MM.1S (cell line): ENCODE measurements at regions not wholly inside any gene's neighbourhood (a gene's known extent, or its start where the extent isn't known, plus 50 kb on each side); places are given as distances from the start of the nearest gene placed in this dataset.

Experiments
- CTCF ChIP-seq: fragments of 300-600 bp; sonication (generic); IDR thresholded peaks from 2 replicates; pipeline ENCODE4 v1.5.1; 2016; ENCODE audit warnings: antibody characterized with exemption, low read length, mixed read lengths
- EZH2 ChIP-seq: fragments of 300-600 bp; sonication (generic); optimal IDR thresholded peaks from 2 replicates; pipeline ENCODE3; 2017; ENCODE audit warnings: low read depth, mild to moderate bottlenecking, antibody characterized with exemption, low read length, mixed read lengths
- EZH2phosphoT487 ChIP-seq: fragments of 300-600 bp; sonication (generic); IDR thresholded peaks from 2 replicates; pipeline ENCODE4 v1.6.1; 2018; ENCODE audit warnings: antibody characterized with exemption, low read length

GRCh38 chr5:174222891-174223290 lies 177.4 kb downstream of the NSG2 start:
- TF ChIP-seq CTCF (no peak), EZH2phosphoT487 (no peak), EZH2 (no peak)
